ENCODE measurements at regions not wholly inside any gene's neighbourhood (a gene's known extent, or its start where the extent isn't known, plus 50 kb on each side); places are given as distances from the start of the nearest gene placed in this dataset.

- no peak for TF ChIP-seq CTCF (IDR thresholded peaks at IDR 0.05)
- peak in 2 of 3 donors; percentile 47 to 63 for TF ChIP-seq POLR2A (IDR thresholded peaks at IDR 0.05)
These were observed 191.7 kb upstream of the ALKAL2 start for GRCh38 chr2:479490-480176.

Data from body of pancreas (tissue), 4 donors.